Osteoblast (primary cell): ENCODE measurements at regions not wholly inside any gene's neighbourhood (a gene's known extent, or its start where the extent isn't known, plus 50 kb on each side); places are given as distances from the start of the nearest gene placed in this dataset.

Experiments
- DNase-seq: peaks from one replicate; pipeline ENCODE4 v3.0.0; 2011; ENCODE audit warnings: low spot score, mixed read lengths; ENCODE audit not compliant: insufficient read length; ENCODE audit errors: missing footprints
- H2AFZ ChIP-seq: 2 replicates; pipeline ENCODE4 v1.6.0; 2011; ENCODE audit warnings: mild to moderate bottlenecking, low read length
- H3K27ac ChIP-seq: 2 replicates; pipeline ENCODE4 v1.5.1; 2011; ENCODE audit warnings: mild to moderate bottlenecking, low read depth, low read length, moderate library complexity
- H3K27me3 ChIP-seq: 2 replicates; pipeline ENCODE4 v1.6.0; 2012; ENCODE audit warnings: mild to moderate bottlenecking, control low read depth, inconsistent platforms, low read length, moderate library complexity; ENCODE audit not compliant: insufficient read depth
- H3K36me3 ChIP-seq: 2 replicates; pipeline ENCODE4 v1.5.1; 2011; ENCODE audit warnings: mild to moderate bottlenecking, low read length, control low read depth, moderate library complexity; ENCODE audit not compliant: insufficient read depth
- H3K4me1 ChIP-seq: 2 replicates; pipeline ENCODE4 v1.5.1; 2011; ENCODE audit warnings: mild to moderate bottlenecking, low read length, control low read depth, moderate library complexity; ENCODE audit not compliant: insufficient read depth
- H3K4me2 ChIP-seq: 2 replicates; pipeline ENCODE4 v1.6.0; 2011; ENCODE audit warnings: mild to moderate bottlenecking, low read length; ENCODE audit not compliant: insufficient read depth
- H3K4me3 ChIP-seq: fragments of 200-600 bp; sonication (generic); 3 replicates; pipeline ENCODE4 v1.5.1; 2012; ENCODE audit warnings: mild to moderate bottlenecking, low read length, inconsistent platforms; ENCODE audit not compliant: insufficient read depth
- H3K79me2 ChIP-seq: 2 replicates; pipeline ENCODE4 v1.6.0; 2012; ENCODE audit warnings: mild to moderate bottlenecking, low read length, control low read depth, inconsistent platforms; ENCODE audit not compliant: insufficient read depth
- H3K9me3 ChIP-seq: 2 replicates; pipeline ENCODE4 v1.5.1; 2011; ENCODE audit warnings: low read depth, low read length, control low read depth
- H4K20me1 ChIP-seq: 2 replicates; pipeline ENCODE4 v1.6.0; 2012; ENCODE audit warnings: mild to moderate bottlenecking, low read length, control low read depth; ENCODE audit not compliant: insufficient read depth
- CTCF ChIP-seq: IDR thresholded peaks from 2 replicates; pipeline ENCODE4 v1.5.1; 2011; ENCODE audit warnings: mild to moderate bottlenecking, low read depth, low read length, moderate library complexity; ENCODE audit errors: extremely low read depth

- Histone ChIP-seq H3K4me3 (peak overlapping the region; percentile 23), H4K20me1 (no peaks in the 10 kb centered on the region), H3K4me1 (peaks cover 29% of the 10 kb centered on the region), H3K36me3 (no peaks in the 10 kb centered on the region), H3K27me3 (no peaks in the 10 kb centered on the region), H3K4me2 (peak overlapping the region; percentile 77), H2AFZ (peak overlapping the region; percentile 62), H3K27ac (peak overlapping the region; percentile 90), H3K79me2 (no peaks in the 10 kb centered on the region), H3K9me3 (no peaks in the 10 kb centered on the region)
- no peak for TF ChIP-seq CTCF
- DNase-seq, result peak; percentile 68
Observed at GRCh38 chr6:81326881-81327561, 425.5 kb downstream of the TENT5A start.

GRCh38 chr6:81309811-81310210 lies 442.7 kb downstream of the TENT5A start:
- H4K20me1 ChIP-seq, result no peaks in the 10 kb centered on the region
- no peak overlapping the region for H2AFZ ChIP-seq
- H3K27me3 ChIP-seq, result no peaks in the 10 kb centered on the region
- no peak for DNase-seq
- no peak overlapping the region for H3K27ac ChIP-seq
- no peak overlapping the region for H3K4me3 ChIP-seq
- no peaks in the 10 kb centered on the region for H3K9me3 ChIP-seq
- no peaks in the 10 kb centered on the region for H3K79me2 ChIP-seq
- peaks cover 3% of the 10 kb centered on the region for H3K4me1 ChIP-seq
- no peak for TF ChIP-seq CTCF
- no peak overlapping the region for H3K4me2 ChIP-seq
- no peaks in the 10 kb centered on the region for H3K36me3 ChIP-seq

- Histone ChIP-seq H3K79me2 (no peaks in the 10 kb centered on the region), H4K20me1 (no peaks in the 10 kb centered on the region), H3K4me1 (peaks cover 5% of the 10 kb centered on the region), H3K27ac (no peak overlapping the region), H3K4me3 (no peak overlapping the region), H3K36me3 (no peaks in the 10 kb centered on the region), H3K27me3 (no peaks in the 10 kb centered on the region), H3K9me3 (no peaks in the 10 kb centered on the region), H2AFZ (no peak overlapping the region), H3K4me2 (no peak overlapping the region)
- DNase-seq, result no peak
- no peak for TF ChIP-seq CTCF
Observed at GRCh38 chr6:81308577-81309279, 443.8 kb downstream of the TENT5A start.

- no peaks in the 10 kb centered on the region for H3K27me3 ChIP-seq
- H3K36me3 ChIP-seq, result no peaks in the 10 kb centered on the region
- no peak overlapping the region for H3K4me2 ChIP-seq
- no peak overlapping the region for H3K4me3 ChIP-seq
- no peaks in the 10 kb centered on the region for H3K79me2 ChIP-seq
- H2AFZ ChIP-seq, result no peak overlapping the region
- DNase-seq, result no peak
- no peaks in the 10 kb centered on the region for H3K9me3 ChIP-seq
- peaks cover 5% of the 10 kb centered on the region for H3K4me1 ChIP-seq
- no peaks in the 10 kb centered on the region for H4K20me1 ChIP-seq
- no peak overlapping the region for H3K27ac ChIP-seq
- no peak for TF ChIP-seq CTCF
Observed at GRCh38 chr6:81307651-81308214, 444.7 kb downstream of the TENT5A start.
